ENCODE measurements at regions not wholly inside any gene's neighbourhood (a gene's known extent, or its start where the extent isn't known, plus 50 kb on each side); places are given as distances from the start of the nearest gene placed in this dataset.
A peak's percentile ranks its signal among the peaks of the same experiment; 100 is the strongest.

- DNase-seq (ENCODE audit: low spot score): peak; percentile 31
Observed at GRCh38 chr12:19710811-19711793, 271.8 kb downstream of the AEBP2 start.

- DNase-seq (ENCODE audit: low spot score): no peak
Observed at GRCh38 chr12:19712041-19712440, 272.7 kb downstream of the AEBP2 start.

GRCh38 chr12:19718401-19718800, 279.1 kb downstream of the AEBP2 start:
- no peak for DNase-seq (ENCODE audit: low spot score)

- no peak for DNase-seq (ENCODE audit: low spot score)
Observed at GRCh38 chr12:19719672-19720071, 280.4 kb downstream of the AEBP2 start.

- no peak for DNase-seq (ENCODE audit: low spot score)
Observed at GRCh38 chr12:19726122-19726521, 286.8 kb downstream of the AEBP2 start.

- DNase-seq (ENCODE audit: low spot score): no peak
Observed at GRCh38 chr12:19726592-19726991, 287.3 kb downstream of the AEBP2 start.

- DNase-seq (ENCODE audit: low spot score): no peak
Observed at GRCh38 chr12:19737019-19737418, 297.7 kb downstream of the AEBP2 start.

GRCh38 chr12:19739195-19739776, 300.0 kb downstream of the AEBP2 start:
- DNase-seq (ENCODE audit: low spot score): peak; percentile 84

- no peak for DNase-seq (ENCODE audit: low spot score)
Observed at GRCh38 chr12:19740472-19741131, 301.3 kb downstream of the AEBP2 start.

GRCh38 chr12:19741132-19741489, 301.8 kb downstream of the AEBP2 start:
- peak; percentile 15 for DNase-seq (ENCODE audit: low spot score)

- DNase-seq (ENCODE audit: low spot score): peak; percentile 16
Observed at GRCh38 chr12:19744705-19745218, 305.5 kb downstream of the AEBP2 start.

GRCh38 chr12:19746471-19746870, 307.2 kb downstream of the AEBP2 start:
- DNase-seq (ENCODE audit: low spot score): no peak

- no peak for DNase-seq (ENCODE audit: low spot score)
Observed at GRCh38 chr12:19749906-19750574, 310.7 kb downstream of the AEBP2 start.

GRCh38 chr12:19751078-19751477, 311.8 kb downstream of the AEBP2 start:
- no peak for DNase-seq (ENCODE audit: low spot score)

GRCh38 chr12:19752712-19753111, 313.4 kb downstream of the AEBP2 start:
- no peak for DNase-seq (ENCODE audit: low spot score)

GRCh38 chr12:19755136-19755535, 315.8 kb downstream of the AEBP2 start:
- no peak for DNase-seq (ENCODE audit: low spot score)

GRCh38 chr12:19757317-19757877, 318.1 kb downstream of the AEBP2 start:
- peak; percentile 42 for DNase-seq (ENCODE audit: low spot score)

GRCh38 chr12:19759227-19759626, 319.9 kb downstream of the AEBP2 start:
- DNase-seq (ENCODE audit: low spot score): no peak

- DNase-seq (ENCODE audit: low spot score): no peak
Observed at GRCh38 chr12:19760611-19761010, 321.3 kb downstream of the AEBP2 start.

- peak; percentile 49 for DNase-seq (ENCODE audit: low spot score)
Observed at GRCh38 chr12:19761463-19761862, 322.2 kb downstream of the AEBP2 start.

GRCh38 chr12:19763488-19763887, 324.2 kb downstream of the AEBP2 start:
- DNase-seq (ENCODE audit: low spot score): no peak

- DNase-seq (ENCODE audit: low spot score): no peak
Observed at GRCh38 chr12:19764408-19764807, 325.1 kb downstream of the AEBP2 start.

Measured in pons (tissue), 1 donor.